Right atrium auricular region (tissue), 2 donors: ENCODE measurements at regions not wholly inside any gene's neighbourhood (a gene's known extent, or its start where the extent isn't known, plus 50 kb on each side); places are given as distances from the start of the nearest gene placed in this dataset.
"Not testable (repeated sequence)": the region's sequence is repeated elsewhere in the genome, so short reads cannot be mapped to it uniquely, and the experiment has no call there.

ENCODE experiments used
- DNase-seq: peaks from one replicate; pipeline ENCODE4 v3.0.0-alpha.2; 2019; ENCODE audit warnings: low spot score
- H3K27ac ChIP-seq, 2 donors: fragments of 200-600 bp; sonication (generic); 1 replicate in 1 of 2; 2 replicates in 1 of 2; pipeline ENCODE4 v1.5.1; 2016 to 2019
- H3K27me3 ChIP-seq, 2 donors: fragments of 200-600 bp; sonication (generic); one replicate each; pipeline versions ENCODE4 v1.5.1 to v1.6.0; 2017 to 2019
- H3K36me3 ChIP-seq: fragments of 200-600 bp; sonication (generic); one replicate; pipeline ENCODE4 v1.5.1; 2016
- H3K4me1 ChIP-seq, 2 donors: fragments of 200-600 bp; sonication (generic); one replicate each; pipeline versions ENCODE4 v1.5.1 to v1.6.0; 2017 to 2019
- H3K4me3 ChIP-seq, 2 donors: fragments of 200-600 bp; sonication (generic); 1 replicate in 1 of 2; 2 replicates in 1 of 2; pipeline ENCODE4 v1.5.1; 2017 to 2019; ENCODE audit warnings: mild to moderate bottlenecking in 1 of 2, moderate library complexity in 1 of 2
- H3K9me3 ChIP-seq, 2 donors: fragments of 200-600 bp; sonication (generic); one replicate each; pipeline ENCODE4 v1.5.1; 2019
- CTCF ChIP-seq, 2 donors: fragments of 200-600 bp; sonication (generic); IDR thresholded peaks; one replicate each; pipeline ENCODE4 v1.5.1; 2019; ENCODE audit warnings: antibody characterized with exemption in 2 of 2

DNA sequence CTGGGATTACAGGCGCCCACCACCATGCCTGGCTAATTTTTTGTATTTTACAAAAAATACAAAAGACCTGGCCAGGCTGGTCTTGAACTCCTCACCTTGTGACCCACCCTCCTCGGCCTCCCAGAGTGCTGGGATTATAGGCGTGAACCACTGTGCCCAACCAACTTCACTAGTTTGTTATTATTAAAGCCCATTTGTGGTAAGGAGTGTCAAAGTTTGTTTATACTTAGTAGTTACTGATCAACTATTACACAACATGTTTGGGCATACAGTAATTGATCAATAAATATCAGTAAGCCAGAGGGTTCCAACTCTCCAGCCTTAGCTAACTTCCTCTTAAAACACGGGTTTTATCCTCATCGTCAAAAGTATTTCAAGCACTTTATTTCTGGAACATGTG is 67.5 kb upstream of the ZNG1B start:
- H3K27me3 ChIP-seq, result no peaks in the 10 kb centered on the region
- H3K27ac ChIP-seq, result no peak overlapping the region
- no peak overlapping the region for H3K4me3 ChIP-seq
- H3K9me3 ChIP-seq, result no peaks in the 10 kb centered on the region
- no peak for DNase-seq
- no peaks in the 10 kb centered on the region for H3K4me1 ChIP-seq
- no peaks in the 10 kb centered on the region for H3K36me3 ChIP-seq
- no peak for TF ChIP-seq CTCF (IDR thresholded peaks at IDR 0.05)

DNA sequence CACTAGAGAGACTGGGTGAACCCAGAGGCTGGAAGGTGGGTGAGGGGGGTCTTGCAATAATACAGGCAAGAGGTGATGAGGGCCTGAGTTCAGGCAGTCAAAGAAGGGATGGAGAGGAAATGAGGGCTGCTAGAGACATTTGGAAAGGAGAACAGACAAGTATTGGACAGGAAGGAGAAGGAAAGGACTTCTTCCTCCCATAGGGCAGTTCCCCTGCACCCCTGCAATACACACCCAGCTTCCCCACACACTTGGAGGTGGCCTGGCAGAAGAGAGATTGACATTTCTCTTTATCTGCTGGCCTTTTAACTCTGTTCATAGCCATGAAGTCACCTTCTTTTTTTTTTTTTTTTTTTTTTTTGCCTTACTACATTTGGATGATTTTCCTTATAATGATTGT is 68.9 kb upstream of the ZNG1B start:
- DNase-seq, H3K4me3 ChIP-seq, H3K36me3 ChIP-seq, H3K27me3 ChIP-seq, H3K27ac ChIP-seq, H3K4me1 ChIP-seq, H3K9me3 ChIP-seq: not testable (repeated sequence)

DNA sequence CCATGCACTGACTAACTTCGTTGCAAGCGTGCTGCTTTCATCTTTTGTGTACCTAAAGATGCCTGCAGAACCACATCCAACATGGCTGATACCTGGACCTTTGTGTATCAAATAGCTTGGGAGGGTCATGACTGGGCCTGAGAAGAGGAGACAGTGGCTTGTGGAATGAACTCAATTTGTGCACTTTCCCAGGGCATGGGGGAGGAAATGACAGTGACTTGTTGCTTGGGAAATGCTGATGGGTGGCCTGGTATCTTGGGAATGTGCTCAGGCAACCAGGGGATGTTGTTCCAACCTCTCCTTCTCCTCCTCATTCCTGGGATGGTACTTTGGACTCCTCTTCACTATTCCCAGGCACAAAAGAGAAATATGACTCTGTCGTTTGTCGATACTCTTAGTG is 70.7 kb upstream of the ZNG1B start:
- not testable (repeated sequence) for H3K36me3 ChIP-seq, H3K9me3 ChIP-seq, H3K4me3 ChIP-seq, DNase-seq, H3K27ac ChIP-seq, H3K4me1 ChIP-seq, H3K27me3 ChIP-seq

- not testable (repeated sequence) for H3K27me3 ChIP-seq, H3K36me3 ChIP-seq, H3K9me3 ChIP-seq, DNase-seq, H3K4me3 ChIP-seq, H3K4me1 ChIP-seq, H3K27ac ChIP-seq
Observed at GRCh38 chr2:113365791-113366190, 71.7 kb upstream of the ZNG1B start.

DNA sequence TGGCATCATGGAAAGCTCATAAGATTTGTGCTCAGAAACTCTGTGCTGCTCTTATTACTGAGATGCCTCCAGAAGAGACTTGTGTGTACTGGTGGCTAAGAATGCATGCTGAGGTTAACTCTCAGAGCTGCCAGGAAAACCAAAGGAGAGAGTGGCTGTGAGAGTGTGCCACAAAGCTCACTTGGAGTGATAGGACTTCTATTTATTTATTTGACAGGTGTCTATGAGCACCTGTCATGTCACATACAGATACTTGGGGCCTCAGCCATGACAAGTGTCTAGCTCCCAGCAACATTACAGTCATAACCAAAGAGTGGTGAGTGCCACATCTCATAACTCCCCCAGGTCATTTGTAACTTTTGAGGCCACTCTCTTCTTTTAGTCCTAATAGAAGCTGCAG is 72.2 kb upstream of the ZNG1B start:
- H3K9me3 ChIP-seq, DNase-seq, H3K4me3 ChIP-seq, H3K36me3 ChIP-seq, H3K27me3 ChIP-seq, H3K4me1 ChIP-seq, H3K27ac ChIP-seq: not testable (repeated sequence)

- Histone ChIP-seq H3K27ac (no peak overlapping the region), H3K36me3 (no peaks in the 10 kb centered on the region), H3K4me1 (no peaks in the 10 kb centered on the region), H3K4me3 (no peak overlapping the region), H3K9me3 (no peaks in the 10 kb centered on the region), H3K27me3 (no peaks in the 10 kb centered on the region)
- no peak for DNase-seq
- no peak for TF ChIP-seq CTCF (IDR thresholded peaks at IDR 0.05)
Observed at GRCh38 chr2:113361051-113361450, 76.4 kb upstream of the ZNG1B start.

- Histone ChIP-seq H3K27ac (no peak overlapping the region), H3K27me3 (no peaks in the 10 kb centered on the region), H3K4me1 (no peaks in the 10 kb centered on the region), H3K36me3 (no peaks in the 10 kb centered on the region), H3K9me3 (no peaks in the 10 kb centered on the region), H3K4me3 (no peak overlapping the region)
- no peak for TF ChIP-seq CTCF (IDR thresholded peaks at IDR 0.05)
- no peak for DNase-seq
Observed at GRCh38 chr2:113357071-113357470, 78.3 kb upstream of the PAX8 start.

DNA sequence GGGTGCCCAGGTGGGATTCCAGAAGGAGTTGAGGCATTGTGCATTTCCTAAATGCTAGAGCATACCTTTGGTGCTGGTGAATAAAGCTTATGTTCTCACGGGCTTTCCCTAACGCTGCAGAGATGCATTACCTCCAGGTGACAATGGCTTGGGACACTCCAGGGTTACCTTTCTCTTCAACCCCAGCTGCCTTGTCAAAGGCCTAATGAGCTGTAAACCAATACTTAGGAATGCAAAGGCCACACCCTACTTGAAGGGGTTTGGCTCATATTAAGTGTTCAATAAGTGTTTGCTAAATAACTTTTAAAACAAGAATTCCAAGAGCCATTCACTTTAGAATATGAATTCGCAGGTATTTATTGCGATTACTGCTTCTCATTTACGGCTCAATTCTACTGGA is 77.6 kb upstream of the PAX8 start:
- DNase-seq, H3K9me3 ChIP-seq, H3K4me3 ChIP-seq, H3K27ac ChIP-seq, H3K27me3 ChIP-seq, H3K36me3 ChIP-seq, H3K4me1 ChIP-seq: not testable (repeated sequence)

DNA sequence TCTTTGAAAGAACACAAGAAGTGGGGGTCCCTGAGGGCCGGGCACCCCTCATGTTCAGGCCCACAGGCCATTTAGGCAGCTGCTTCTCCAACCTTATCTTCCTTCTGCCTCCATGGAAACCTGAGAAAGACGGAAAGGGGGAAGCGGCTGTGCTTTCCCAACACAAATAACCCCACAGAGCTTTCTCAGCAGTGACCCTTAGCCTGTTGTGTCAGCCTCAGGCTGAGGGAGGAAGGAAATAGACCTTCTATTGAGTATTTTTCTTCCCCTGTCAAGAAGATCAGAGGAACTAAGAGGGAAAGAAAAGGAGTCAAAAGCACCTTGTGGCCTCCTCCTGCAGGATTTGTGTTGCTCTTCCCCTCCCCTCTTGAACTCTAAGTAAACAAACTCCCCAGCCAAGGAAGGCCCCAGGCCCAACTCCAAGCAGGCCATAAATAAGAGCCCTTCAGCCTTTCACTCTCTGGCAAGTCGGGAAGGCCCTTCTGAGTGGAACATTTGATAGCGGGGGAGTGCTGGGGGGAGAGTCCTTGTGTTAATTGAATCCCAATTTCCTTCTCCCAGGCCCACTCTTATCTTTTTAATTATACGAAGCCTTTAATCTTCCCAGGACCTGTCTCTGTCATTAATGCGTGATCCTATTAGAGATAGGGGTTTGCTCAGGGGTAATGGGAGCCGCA is 76.8 kb upstream of the PAX8 start:
- DNase-seq, H3K9me3 ChIP-seq, H3K27ac ChIP-seq, H3K36me3 ChIP-seq, H3K4me3 ChIP-seq, H3K4me1 ChIP-seq, H3K27me3 ChIP-seq: not testable (repeated sequence)
